Kidney epithelial cell (primary cell): ENCODE measurements at regions not wholly inside any gene's neighbourhood (a gene's known extent, or its start where the extent isn't known, plus 50 kb on each side); places are given as distances from the start of the nearest gene placed in this dataset.

ENCODE experiments used
- DNase-seq: peaks from one replicate; pipeline ENCODE4 v3.0.0-alpha.2; 2010; ENCODE audit warnings: low read depth
- H3K27me3 ChIP-seq: 2 replicates; pipeline ENCODE4 v1.6.0; 2011; ENCODE audit warnings: low read length; ENCODE audit not compliant: control insufficient read depth, insufficient read depth
- H3K36me3 ChIP-seq: 2 replicates; pipeline ENCODE4 v1.5.1; 2011; ENCODE audit warnings: low read length; ENCODE audit not compliant: control insufficient read depth, insufficient read depth
- H3K4me3 ChIP-seq: 2 replicates; pipeline ENCODE4 v1.5.1; 2011; ENCODE audit warnings: low read depth, mild to moderate bottlenecking, control low read depth, low read length
- CTCF ChIP-seq: IDR thresholded peaks from 2 replicates; pipeline ENCODE4 v1.5.1; 2011; ENCODE audit warnings: mild to moderate bottlenecking, moderate library complexity, low read length, control low read depth, inconsistent platforms; ENCODE audit not compliant: insufficient read depth, poor library complexity, severe bottlenecking

- Histone ChIP-seq H3K4me3 (no peak overlapping the region), H3K27me3 (no peaks in the 10 kb centered on the region), H3K36me3 (no peaks in the 10 kb centered on the region)
- DNase-seq, result no peak
- no peak for TF ChIP-seq CTCF
These were observed 182.0 kb upstream of the FAM241A start for GRCh38 chr4:111963158-111963700.

GRCh38 chr4:111977419-111977965 is 167.8 kb upstream of the FAM241A start:
- H3K4me3 ChIP-seq, result no peak overlapping the region
- H3K36me3 ChIP-seq, result no peaks in the 10 kb centered on the region
- TF ChIP-seq CTCF, result no peak
- no peaks in the 10 kb centered on the region for H3K27me3 ChIP-seq
- no peak for DNase-seq

GRCh38 chr4:111979921-111980320 is 165.3 kb upstream of the FAM241A start:
- no peaks in the 10 kb centered on the region for H3K36me3 ChIP-seq
- no peak overlapping the region for H3K4me3 ChIP-seq
- no peaks in the 10 kb centered on the region for H3K27me3 ChIP-seq
- TF ChIP-seq CTCF, result no peak
- no peak for DNase-seq

- TF ChIP-seq CTCF, result no peak
- no peak for DNase-seq
- Histone ChIP-seq H3K36me3 (no peaks in the 10 kb centered on the region), H3K4me3 (no peak overlapping the region), H3K27me3 (no peaks in the 10 kb centered on the region)
These were observed 163.2 kb upstream of the FAM241A start for GRCh38 chr4:111982089-111982488.

- TF ChIP-seq CTCF, result no peak
- no peak for DNase-seq
- no peaks in the 10 kb centered on the region for H3K36me3 ChIP-seq
- H3K4me3 ChIP-seq, result no peak overlapping the region
- no peaks in the 10 kb centered on the region for H3K27me3 ChIP-seq
These were observed 161.0 kb upstream of the FAM241A start for GRCh38 chr4:111984169-111984819.

GRCh38 chr4:111985426-111985825 is 159.8 kb upstream of the FAM241A start:
- H3K27me3 ChIP-seq, result no peaks in the 10 kb centered on the region
- H3K36me3 ChIP-seq, result no peaks in the 10 kb centered on the region
- H3K4me3 ChIP-seq, result no peak overlapping the region
- DNase-seq, result no peak
- TF ChIP-seq CTCF, result no peak
